ENCODE measurements at regions not wholly inside any gene's neighbourhood (a gene's known extent, or its start where the extent isn't known, plus 50 kb on each side); places are given as distances from the start of the nearest gene placed in this dataset.

DNA sequence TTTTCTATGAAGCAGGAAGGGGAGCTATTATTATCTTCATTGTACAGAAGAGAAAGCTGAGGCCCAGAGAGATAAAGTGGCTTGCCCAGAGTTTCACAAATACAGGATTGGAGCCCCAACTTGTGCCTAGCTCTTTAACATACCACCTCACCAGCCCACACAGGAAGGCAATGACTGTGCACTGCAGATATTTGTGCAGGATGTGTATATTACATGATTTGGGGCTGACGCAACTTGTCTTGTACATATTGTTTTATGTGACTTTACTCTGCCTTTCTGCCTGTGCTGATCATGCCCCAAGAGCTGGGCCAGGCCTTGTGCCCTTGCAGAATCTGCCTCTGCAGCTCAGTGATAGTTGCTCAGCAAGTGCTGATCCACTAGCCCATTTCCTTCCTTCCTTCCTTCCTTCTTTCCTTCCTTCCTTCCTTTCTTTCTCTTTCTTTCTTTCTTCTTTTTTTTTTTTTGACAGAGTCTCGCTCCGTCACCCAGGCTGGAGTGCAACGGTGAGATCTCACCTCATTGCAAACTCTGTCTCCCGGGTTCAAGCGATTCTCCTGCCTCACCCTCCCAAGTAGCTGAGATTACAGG lies 106.6 kb upstream of the TBCA start:
- TF ChIP-seq, protein P1, sequence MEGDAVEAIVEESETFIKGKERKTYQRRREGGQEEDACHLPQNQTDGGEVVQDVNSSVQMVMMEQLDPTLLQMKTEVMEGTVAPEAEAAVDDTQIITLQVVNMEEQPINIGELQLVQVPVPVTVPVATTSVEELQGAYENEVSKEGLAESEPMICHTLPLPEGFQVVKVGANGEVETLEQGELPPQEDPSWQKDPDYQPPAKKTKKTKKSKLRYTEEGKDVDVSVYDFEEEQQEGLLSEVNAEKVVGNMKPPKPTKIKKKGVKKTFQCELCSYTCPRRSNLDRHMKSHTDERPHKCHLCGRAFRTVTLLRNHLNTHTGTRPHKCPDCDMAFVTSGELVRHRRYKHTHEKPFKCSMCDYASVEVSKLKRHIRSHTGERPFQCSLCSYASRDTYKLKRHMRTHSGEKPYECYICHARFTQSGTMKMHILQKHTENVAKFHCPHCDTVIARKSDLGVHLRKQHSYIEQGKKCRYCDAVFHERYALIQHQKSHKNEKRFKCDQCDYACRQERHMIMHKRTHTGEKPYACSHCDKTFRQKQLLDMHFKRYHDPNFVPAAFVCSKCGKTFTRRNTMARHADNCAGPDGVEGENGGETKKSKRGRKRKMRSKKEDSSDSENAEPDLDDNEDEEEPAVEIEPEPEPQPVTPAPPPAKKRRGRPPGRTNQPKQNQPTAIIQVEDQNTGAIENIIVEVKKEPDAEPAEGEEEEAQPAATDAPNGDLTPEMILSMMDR (IDR thresholded peaks at IDR 0.05): no peak
- TF ChIP-seq POLR2A (IDR thresholded peaks at IDR 0.05) (no peak), POLR2AphosphoS5 (IDR thresholded peaks at IDR 0.05) (no peak)

Measured in suprapubic skin (tissue), 4 donors.